ENCODE measurements at regions not wholly inside any gene's neighbourhood (a gene's known extent, or its start where the extent isn't known, plus 50 kb on each side); places are given as distances from the start of the nearest gene placed in this dataset.

GRCh38 chr5:29992248-29992647 lies 1201.2 kb upstream of the CDH6 start:
- TF ChIP-seq CTCF (IDR thresholded peaks at IDR 0.05) (no peak), EZH2 (IDR thresholded peaks at IDR 0.05) (no peak)
